ENCODE measurements at regions not wholly inside any gene's neighbourhood (a gene's known extent, or its start where the extent isn't known, plus 50 kb on each side); places are given as distances from the start of the nearest gene placed in this dataset.

DNA sequence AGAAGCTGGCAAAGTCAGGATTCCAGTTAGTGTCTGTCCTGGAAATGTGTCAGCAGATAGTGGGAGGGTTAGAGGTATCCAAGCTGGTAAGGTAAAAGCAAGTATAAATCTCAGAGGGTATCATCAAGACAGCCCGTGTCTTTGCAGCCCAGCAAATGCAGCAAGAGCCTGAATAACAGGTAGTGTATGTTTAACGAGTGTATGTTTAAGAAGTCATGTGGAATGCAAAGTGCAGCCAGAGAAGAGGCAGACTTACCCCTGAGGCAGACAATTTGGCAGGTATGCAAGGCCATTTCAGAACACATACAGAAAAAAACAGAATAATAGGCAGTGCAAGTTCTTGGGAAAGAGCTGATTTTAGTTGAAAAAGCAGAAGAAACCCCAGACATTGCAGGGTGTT lies 411.0 kb upstream of the NEGR1 start:
- no peaks in the 10 kb centered on the region for H3K79me2 ChIP-seq (ENCODE audit: insufficient read depth, low read length)
- no peaks in the 10 kb centered on the region for H3K27me3 ChIP-seq (ENCODE audit: insufficient read depth, low read length, poor library complexity)
- no peak overlapping the region for H3K9ac ChIP-seq (ENCODE audit: low read depth, low read length)
- DNase-seq (no peak), ATAC-seq (ENCODE audit: insufficient read depth, low read depth) (no peak)
- no peak for TF ChIP-seq EZH2 (IDR thresholded peaks at IDR 0.05; ENCODE audit: borderline replicate concordance, low read depth, low read length, severe bottlenecking)
- TF ChIP-seq, protein P1, sequence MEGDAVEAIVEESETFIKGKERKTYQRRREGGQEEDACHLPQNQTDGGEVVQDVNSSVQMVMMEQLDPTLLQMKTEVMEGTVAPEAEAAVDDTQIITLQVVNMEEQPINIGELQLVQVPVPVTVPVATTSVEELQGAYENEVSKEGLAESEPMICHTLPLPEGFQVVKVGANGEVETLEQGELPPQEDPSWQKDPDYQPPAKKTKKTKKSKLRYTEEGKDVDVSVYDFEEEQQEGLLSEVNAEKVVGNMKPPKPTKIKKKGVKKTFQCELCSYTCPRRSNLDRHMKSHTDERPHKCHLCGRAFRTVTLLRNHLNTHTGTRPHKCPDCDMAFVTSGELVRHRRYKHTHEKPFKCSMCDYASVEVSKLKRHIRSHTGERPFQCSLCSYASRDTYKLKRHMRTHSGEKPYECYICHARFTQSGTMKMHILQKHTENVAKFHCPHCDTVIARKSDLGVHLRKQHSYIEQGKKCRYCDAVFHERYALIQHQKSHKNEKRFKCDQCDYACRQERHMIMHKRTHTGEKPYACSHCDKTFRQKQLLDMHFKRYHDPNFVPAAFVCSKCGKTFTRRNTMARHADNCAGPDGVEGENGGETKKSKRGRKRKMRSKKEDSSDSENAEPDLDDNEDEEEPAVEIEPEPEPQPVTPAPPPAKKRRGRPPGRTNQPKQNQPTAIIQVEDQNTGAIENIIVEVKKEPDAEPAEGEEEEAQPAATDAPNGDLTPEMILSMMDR (IDR thresholded peaks at IDR 0.05; ENCODE audit: borderline replicate concordance, extremely low read depth, low read length, poor library complexity, severe bottlenecking), result no peak
- H4K20me1 ChIP-seq (ENCODE audit: insufficient read depth, low read length), result no peaks in the 10 kb centered on the region
- no peak overlapping the region for H3K4me2 ChIP-seq (ENCODE audit: insufficient read depth, low read length)
- no peak overlapping the region for H3K27ac ChIP-seq (ENCODE audit: low read length)
- no peak overlapping the region for H2AFZ ChIP-seq (ENCODE audit: low read depth, low read length)
- no peaks in the 10 kb centered on the region for H3K36me3 ChIP-seq (ENCODE audit: insufficient read depth, low read length)
- H3K9me3 ChIP-seq (ENCODE audit: insufficient read depth, low read length, severe bottlenecking), result peaks cover 29% of the 10 kb centered on the region
- H3K4me3 ChIP-seq (ENCODE audit: low read depth in 1 of 2, low read length in 2 of 2), result no peak overlapping the region
- H3K4me1 ChIP-seq (ENCODE audit: insufficient read depth, low read length), result no peaks in the 10 kb centered on the region

DNA sequence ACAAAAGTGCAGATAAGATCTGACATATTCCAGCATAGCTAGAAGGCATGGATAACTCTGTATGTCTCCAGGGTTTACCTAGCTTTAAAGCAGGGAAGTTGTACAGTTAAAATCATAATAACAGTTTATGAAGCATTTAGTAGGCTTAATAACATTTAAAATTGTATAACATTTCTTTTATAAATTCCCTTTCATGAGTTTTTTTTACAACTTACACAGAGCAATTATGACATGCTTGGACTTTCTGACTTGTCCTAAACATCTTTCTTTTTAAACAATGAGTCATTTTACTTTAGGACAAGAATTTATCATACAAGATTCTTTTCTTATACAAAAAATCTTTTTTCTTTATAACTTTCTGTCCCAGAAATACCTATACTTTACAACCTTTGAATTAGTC lies 408.5 kb upstream of the NEGR1 start:
- H3K36me3 ChIP-seq (ENCODE audit: insufficient read depth, low read length), result no peaks in the 10 kb centered on the region
- no peak for ATAC-seq (ENCODE audit: insufficient read depth, low read depth)
- H3K79me2 ChIP-seq (ENCODE audit: insufficient read depth, low read length), result no peaks in the 10 kb centered on the region
- no peak for DNase-seq
- no peak overlapping the region for H3K4me3 ChIP-seq (ENCODE audit: low read depth in 1 of 2, low read length in 2 of 2)
- TF ChIP-seq EZH2 (IDR thresholded peaks at IDR 0.05; ENCODE audit: borderline replicate concordance, low read depth, low read length, severe bottlenecking), result no peak
- TF ChIP-seq, protein P1 (IDR thresholded peaks at IDR 0.05; ENCODE audit: borderline replicate concordance, extremely low read depth, low read length, poor library complexity, severe bottlenecking), result no peak
- H4K20me1 ChIP-seq (ENCODE audit: insufficient read depth, low read length), result no peaks in the 10 kb centered on the region
- H2AFZ ChIP-seq (ENCODE audit: low read depth, low read length), result no peak overlapping the region
- no peaks in the 10 kb centered on the region for H3K4me1 ChIP-seq (ENCODE audit: insufficient read depth, low read length)
- no peak overlapping the region for H3K27ac ChIP-seq (ENCODE audit: low read length)
- peaks cover 29% of the 10 kb centered on the region for H3K9me3 ChIP-seq (ENCODE audit: insufficient read depth, low read length, severe bottlenecking)
- no peak overlapping the region for H3K4me2 ChIP-seq (ENCODE audit: insufficient read depth, low read length)
- no peaks in the 10 kb centered on the region for H3K27me3 ChIP-seq (ENCODE audit: insufficient read depth, low read length, poor library complexity)
- H3K9ac ChIP-seq (ENCODE audit: low read depth, low read length), result no peak overlapping the region

DNA sequence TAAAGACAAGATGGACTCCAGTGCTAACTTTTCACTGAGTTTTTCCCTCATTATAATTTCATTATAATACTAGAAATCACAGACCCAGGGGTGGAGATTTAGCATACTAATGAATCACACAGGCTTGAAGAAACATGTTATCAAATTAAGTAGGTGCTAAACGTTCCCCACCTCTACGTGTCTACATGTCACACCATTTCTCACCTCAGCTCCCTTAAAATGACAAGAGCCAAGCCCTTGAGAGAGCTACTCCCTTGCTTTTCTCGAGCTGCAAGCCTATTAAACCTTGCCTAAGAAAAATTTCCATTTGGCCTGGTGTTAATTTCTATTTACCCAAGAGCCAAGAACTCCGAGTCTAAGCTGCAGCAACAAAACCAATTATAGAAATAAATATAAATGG lies 396.3 kb upstream of the NEGR1 start:
- H3K9ac ChIP-seq (ENCODE audit: low read depth, low read length), result no peak overlapping the region
- no peaks in the 10 kb centered on the region for H3K36me3 ChIP-seq (ENCODE audit: insufficient read depth, low read length)
- no peak overlapping the region for H3K4me2 ChIP-seq (ENCODE audit: insufficient read depth, low read length)
- H3K4me1 ChIP-seq (ENCODE audit: insufficient read depth, low read length), result no peaks in the 10 kb centered on the region
- no peak for TF ChIP-seq EZH2 (IDR thresholded peaks at IDR 0.05; ENCODE audit: borderline replicate concordance, low read depth, low read length, severe bottlenecking)
- TF ChIP-seq, protein P1 (IDR thresholded peaks at IDR 0.05; ENCODE audit: borderline replicate concordance, extremely low read depth, low read length, poor library complexity, severe bottlenecking), result no peak
- no peak overlapping the region for H2AFZ ChIP-seq (ENCODE audit: low read depth, low read length)
- H3K4me3 ChIP-seq (ENCODE audit: low read depth in 1 of 2, low read length in 2 of 2), result no peak overlapping the region
- H3K79me2 ChIP-seq (ENCODE audit: insufficient read depth, low read length), result no peaks in the 10 kb centered on the region
- ATAC-seq (ENCODE audit: insufficient read depth, low read depth) (no peak), DNase-seq (no peak)
- H3K9me3 ChIP-seq (ENCODE audit: insufficient read depth, low read length, severe bottlenecking), result no peaks in the 10 kb centered on the region
- no peaks in the 10 kb centered on the region for H4K20me1 ChIP-seq (ENCODE audit: insufficient read depth, low read length)
- no peak overlapping the region for H3K27ac ChIP-seq (ENCODE audit: low read length)
- no peaks in the 10 kb centered on the region for H3K27me3 ChIP-seq (ENCODE audit: insufficient read depth, low read length, poor library complexity)

DNA sequence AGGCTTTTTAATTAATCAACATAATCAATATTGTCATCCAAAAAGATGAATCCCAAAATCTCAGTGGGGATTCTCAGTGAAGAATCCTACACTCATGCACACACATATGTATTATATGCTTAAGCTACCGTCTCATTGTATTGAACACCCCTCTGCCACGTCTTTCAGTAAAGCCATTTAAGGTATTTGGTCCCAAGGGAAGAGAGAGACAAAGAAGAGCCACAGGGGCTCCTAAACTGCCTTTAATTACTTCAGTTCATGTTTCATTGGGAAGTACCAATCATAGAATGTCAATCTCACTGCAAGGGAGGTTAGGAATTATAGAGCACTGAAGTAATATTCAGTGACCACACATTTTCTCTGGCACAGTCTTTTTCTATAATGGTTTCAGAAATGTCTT lies 388.6 kb upstream of the NEGR1 start:
- Histone ChIP-seq H3K4me2 (ENCODE audit: insufficient read depth, low read length) (no peak overlapping the region), H3K9ac (ENCODE audit: low read depth, low read length) (no peak overlapping the region), H3K9me3 (ENCODE audit: insufficient read depth, low read length, severe bottlenecking) (no peaks in the 10 kb centered on the region), H3K36me3 (ENCODE audit: insufficient read depth, low read length) (no peaks in the 10 kb centered on the region), H4K20me1 (ENCODE audit: insufficient read depth, low read length) (no peaks in the 10 kb centered on the region), H3K79me2 (ENCODE audit: insufficient read depth, low read length) (no peaks in the 10 kb centered on the region), H3K27ac (ENCODE audit: low read length) (no peak overlapping the region), H3K4me1 (ENCODE audit: insufficient read depth, low read length) (no peaks in the 10 kb centered on the region), H3K27me3 (ENCODE audit: insufficient read depth, low read length, poor library complexity) (no peaks in the 10 kb centered on the region), H2AFZ (ENCODE audit: low read depth, low read length) (no peak overlapping the region), H3K4me3 (ENCODE audit: low read depth in 1 of 2, low read length in 2 of 2) (no peak overlapping the region)
- TF ChIP-seq, protein P1 (IDR thresholded peaks at IDR 0.05; ENCODE audit: borderline replicate concordance, extremely low read depth, low read length, poor library complexity, severe bottlenecking), result no peak
- TF ChIP-seq EZH2 (IDR thresholded peaks at IDR 0.05; ENCODE audit: borderline replicate concordance, low read depth, low read length, severe bottlenecking), result no peak
- no peak for DNase-seq
- no peak for ATAC-seq (ENCODE audit: insufficient read depth, low read depth)
